HG02852 (cell line): ENCODE measurements at regions not wholly inside any gene's neighbourhood (a gene's known extent, or its start where the extent isn't known, plus 50 kb on each side); places are given as distances from the start of the nearest gene placed in this dataset.

Experiments
- ATAC-seq: cut with Tn5 transposase; IDR thresholded peaks from one replicate; pipeline ENCODE4 v1.9.1; 2021; ENCODE audit warnings: mild to moderate bottlenecking, moderate library complexity; ENCODE audit not compliant: unreplicated experiment

DNA sequence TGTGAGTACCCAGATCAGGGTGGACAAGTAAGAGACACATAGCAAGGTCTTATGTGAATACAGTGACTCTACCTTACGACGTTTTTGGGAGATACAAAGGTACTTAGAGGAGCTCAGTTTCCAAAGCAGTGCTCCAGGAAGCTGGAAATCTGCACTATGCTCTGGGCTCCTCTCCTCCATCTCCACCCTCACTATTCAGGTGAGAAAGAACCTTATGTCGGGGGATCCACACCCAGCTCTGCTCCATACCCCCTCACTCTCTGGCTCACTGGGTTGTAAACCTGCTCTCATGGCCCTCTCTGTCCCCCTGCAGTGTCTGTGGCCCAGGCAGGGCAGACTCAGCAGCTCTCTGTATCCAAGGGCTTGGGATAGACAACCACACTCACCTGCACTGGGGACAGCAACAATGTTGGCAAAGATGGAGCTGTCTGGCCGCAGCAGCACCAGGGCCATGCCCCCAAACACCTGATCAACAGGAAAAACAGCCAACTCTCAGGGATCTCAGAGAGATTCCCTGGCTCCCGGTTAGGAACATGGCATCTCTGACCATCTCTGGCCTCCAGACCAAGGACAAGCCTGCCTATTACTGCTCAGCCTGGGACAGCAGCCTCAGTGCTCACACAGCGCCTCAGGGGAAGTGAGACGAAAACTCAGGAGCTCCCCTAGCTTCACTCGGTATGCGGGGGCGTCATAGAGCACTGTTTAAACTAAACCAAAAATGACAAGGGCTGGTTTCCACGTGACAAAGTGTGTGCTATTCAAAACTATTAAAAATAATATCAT is 60.9 kb upstream of the TOP3B start:
- ATAC-seq, result no peak

DNA sequence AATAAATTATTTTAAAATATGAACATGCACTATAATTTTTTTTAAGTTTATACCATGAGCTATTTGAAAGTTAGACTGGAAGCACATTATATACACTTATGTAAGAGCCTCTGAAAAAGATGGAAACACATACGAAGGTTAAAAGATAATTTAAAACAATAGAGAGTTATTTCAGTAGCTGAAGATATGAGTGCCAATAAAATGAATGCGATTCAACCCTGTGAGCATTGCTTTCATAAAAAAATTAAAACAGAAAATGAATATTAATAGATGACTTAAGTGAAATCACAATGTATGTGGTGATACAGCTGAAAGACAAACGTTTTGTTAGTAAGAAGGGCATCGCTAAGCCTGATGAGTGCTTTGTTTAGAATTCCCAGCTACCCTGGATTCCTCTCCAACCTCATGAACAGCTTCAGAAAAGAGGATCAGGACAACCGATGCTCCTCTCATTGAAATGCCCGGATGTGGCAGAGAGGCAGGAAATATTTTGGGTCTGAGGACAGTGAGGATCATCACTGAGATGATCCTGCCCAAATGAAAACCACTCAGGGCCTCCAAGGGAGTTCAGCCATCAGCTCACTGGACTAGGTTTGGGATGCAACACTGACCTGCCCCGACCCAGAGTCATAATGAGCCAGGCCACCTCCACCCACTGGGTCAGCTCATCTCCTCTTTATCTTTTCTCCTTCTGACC is 60.2 kb upstream of the TOP3B start:
- ATAC-seq, result no peak

DNA sequence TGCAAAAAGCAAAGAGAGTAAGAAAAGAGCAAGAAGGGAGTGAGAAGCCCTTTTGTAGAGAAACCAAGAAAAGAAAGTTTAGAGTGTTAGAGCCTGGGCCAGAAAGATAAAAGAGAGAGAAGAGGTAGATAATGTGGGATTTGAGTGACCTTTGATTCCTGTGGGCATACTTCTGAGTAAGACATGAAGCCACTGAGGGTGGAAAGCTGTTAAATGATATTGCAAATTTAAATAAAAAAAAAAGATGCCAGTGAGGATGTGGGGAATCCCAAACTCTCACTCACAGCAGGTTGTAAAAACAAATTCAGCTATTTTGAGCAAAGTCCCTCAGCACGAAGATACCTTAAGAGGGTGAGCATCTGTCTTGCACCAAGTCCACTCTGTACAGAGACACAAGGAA is 59.4 kb upstream of the TOP3B start:
- ATAC-seq, result no peak

DNA sequence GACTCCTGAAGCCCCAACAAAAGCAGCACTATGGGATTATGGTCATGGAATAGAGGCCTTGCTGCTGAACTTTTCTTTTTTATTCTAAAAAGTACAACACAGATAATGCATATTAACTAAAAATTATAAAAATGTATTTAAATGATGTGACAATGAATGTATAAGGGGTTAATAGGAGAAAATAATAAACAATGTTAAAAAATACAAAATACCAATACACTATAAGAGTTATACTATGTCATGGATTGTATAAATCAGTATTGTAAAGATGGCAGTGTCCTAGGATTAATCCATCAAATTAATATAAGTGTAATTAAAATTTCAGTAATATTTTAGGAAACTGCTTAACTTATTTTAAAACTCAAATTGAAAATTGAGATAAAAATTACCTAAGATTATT is 58.3 kb upstream of the TOP3B start:
- ATAC-seq, result no peak

DNA sequence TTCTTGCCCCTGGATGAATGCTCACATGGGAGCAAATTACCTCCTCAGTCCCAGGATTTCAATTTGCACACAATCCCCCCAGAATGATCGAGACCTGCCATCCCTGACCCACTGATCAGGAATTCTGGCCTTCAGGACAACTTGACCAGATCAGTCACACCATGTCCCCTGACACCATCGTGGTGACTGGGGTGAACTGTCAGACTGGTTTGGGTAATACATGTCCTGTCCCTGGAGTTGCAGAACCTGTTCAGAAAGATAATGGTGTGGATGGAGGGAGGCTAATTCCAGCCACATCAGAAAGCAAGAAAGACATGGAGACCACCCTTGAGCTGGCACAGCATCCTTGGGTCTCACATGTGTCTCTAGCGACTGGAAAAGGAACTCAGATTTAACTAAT is 57.9 kb upstream of the TOP3B start:
- no peak for ATAC-seq

DNA sequence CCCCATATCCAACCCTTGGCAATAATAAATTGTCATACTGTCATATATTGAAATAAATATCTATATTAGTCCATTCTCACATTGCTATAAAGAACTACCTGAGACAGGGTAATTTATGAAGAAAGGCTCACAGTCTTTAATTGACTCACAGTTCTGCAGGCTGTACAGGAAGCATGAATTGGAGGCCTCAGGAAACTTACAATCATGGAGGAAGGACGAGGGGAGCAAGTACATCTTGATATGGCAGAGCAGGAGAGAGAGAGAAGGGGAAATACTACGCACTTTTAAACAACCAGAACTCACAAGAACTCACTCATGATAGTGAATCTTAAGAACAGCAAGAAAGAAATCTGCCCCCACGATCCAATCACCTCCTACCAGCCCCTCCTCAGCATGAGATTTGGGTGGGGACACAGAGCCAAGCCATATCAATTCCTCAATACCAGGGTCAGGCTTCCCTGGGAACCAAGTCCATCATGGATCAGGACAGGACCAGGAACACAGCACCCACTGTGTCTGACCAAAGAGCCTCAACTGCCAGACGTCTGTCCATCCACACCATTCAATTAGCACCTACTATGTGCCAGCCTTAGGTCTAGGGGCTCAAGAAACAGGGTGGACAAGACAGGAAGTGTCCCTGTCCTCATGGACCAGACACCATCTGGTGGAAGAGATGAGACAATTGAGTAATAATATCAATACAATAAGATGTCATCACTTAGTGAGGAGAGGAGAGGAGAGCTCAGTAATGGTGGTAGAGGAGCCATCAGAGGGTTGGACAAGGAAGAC is 56.9 kb upstream of the TOP3B start:
- no peak for ATAC-seq

DNA sequence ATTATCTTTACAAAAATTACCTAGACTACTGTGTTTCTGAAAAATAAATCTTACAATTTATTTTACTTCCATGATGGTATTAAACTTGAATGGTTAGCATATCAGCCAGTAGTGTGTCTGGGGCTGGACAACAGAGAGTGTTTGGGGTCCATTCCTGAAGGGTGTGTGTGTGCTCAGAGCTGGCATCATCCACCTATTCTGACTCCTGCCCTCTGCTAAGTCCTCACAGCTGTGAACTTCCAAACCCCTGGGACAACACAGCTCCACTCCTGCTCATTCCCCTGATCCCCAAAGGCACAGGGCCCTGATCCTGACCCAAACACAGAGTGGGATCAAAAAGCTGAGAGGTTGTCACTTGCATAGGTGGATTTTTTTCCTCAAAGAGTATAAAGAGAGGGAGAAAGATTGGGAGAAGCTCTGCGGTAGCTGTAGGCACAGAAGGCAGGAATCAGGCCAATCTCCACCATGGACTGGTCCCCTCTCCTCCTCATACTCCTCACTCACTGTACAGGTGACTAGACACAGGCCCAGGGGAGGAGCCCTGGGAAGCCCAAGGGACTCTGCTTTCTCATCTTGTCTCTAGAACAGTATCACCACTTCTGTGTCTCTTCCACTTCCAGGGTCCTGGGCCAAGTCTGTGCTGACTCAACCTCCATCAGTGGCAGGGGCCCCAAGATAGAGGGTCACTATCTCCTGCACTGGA is 55.7 kb upstream of the TOP3B start:
- no peak for ATAC-seq

DNA sequence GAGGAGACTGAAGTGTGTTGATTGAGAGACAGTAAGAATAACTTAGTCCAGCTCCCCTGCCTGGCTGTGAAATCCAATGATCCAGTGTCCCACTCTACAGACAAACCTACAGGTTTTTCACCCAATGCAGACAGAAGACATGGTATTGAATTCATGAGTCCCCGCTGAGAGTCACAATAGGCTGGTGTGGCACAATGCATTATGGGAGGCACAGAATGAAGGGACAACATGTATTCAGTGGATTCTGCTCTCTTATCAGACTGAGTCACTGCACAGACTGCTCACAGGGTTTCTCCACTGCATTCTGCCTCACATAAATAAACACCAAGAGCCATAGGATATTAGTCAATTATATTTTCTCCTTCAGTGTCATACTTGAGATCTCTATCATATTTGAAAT is 55.2 kb upstream of the TOP3B start:
- ATAC-seq, result no peak

DNA sequence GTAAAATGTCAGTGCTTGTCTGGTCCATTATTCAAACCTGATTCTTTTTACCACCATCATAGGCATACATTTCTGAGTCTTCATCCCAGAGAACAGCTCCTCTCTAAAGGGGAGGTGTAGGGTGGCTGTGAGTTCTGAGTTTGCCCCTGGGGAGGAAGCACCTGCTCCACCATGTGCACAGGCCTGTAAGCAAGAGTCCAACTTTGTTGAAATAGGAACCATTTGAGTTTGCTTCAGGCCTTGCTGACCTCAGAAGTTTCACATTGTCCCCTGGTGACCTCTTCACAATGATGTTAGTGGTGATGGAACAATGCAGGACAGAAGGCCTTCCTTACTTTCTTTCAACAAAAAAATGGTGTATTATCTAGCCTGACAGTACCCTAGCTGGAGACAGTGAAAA is 54.6 kb upstream of the TOP3B start:
- ATAC-seq, result no peak

DNA sequence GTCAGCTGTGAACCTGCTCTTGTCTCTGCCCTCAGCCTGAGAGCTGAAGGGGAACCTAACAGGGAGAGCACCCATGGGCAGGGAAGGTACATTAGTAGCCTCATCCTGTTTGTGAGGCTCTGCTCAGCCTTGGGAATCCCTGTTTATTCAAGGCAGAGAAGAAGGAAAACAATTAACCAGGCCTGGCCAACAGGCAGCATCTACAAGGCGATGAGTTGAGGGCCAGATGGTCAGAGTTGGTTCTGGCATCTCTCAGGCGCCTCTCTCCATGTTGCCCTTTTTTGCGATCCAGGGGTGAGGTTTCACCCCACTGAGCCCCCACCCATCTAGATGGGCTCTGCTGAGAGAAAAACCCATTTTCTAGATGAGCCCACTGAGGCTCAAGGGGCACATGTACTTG is 54.0 kb upstream of the TOP3B start:
- no peak for ATAC-seq

DNA sequence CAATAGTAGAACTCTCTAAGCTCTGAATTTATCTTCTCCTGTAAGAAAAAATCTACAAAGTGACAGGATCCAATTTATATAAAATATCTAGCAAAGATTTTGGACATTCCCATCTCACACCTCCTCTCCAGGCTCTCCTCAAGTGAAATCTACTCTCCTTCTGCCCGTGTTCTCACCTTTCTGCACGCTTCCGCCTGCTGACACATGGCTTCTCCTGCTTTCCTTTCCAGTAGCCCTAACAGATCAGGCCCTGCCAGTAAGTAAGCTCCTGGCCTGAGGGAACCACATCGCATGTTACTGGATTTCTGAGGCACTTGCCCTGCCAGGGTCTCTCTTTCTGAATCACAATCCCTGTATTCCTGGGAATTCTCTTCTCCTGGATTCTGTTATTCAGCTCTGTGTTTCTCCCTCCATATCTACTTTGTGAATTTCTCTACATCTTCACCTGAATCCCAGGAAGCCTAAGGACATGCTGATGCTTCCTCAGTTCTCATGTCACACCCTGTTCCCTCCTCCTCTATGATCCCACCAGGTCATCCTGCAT is 53.3 kb upstream of the TOP3B start:
- no peak for ATAC-seq

DNA sequence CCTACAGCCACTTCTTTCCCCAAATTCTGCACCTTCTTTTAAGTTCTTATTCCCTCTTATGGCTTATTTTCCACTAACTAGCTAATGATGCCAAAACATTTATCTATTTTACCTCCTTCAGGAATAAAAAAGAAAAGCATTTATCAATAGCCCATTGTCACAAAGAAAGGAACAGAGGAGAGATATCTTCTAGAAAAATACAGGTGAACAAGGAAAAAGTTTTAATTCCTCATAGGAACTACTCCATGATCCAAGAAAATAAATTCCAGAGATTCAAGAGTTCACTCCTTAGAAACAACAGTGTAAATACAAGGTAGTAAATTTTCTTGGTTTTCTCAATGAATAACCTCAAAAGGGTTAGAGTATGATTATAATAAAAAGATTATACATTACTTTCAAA is 52.6 kb upstream of the TOP3B start:
- no peak for ATAC-seq

DNA sequence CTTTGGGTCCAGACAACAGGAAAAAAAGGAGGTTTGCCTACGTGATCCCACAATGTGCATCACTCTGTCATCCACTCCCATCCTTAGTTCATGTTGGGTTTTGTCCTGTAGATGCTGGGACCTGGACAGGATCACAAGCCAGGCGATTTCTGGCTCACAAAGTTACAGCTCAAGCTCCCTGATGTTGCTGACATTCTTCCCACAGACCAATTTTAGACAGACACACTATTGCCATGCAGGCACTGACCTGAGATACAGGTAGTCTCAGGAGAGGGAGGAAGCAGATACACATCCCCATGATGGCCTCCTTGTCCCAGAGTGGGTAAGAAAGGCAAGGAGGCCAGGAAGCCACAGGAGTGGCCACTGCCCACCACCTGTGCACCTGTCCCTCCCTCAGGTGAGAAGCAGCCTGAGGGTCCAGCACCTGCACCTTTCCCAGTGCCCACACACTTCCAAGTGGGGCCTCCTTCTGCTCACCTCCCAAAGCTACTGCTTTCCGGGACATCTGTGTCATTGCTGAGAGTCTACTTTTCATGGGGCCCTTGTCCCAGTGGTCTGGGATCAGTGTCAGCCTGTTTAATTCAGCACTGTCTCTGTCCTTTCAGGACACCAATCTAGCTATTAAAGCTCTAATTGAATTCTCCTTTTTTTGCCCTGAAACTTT is 52.0 kb upstream of the TOP3B start:
- ATAC-seq, result no peak

DNA sequence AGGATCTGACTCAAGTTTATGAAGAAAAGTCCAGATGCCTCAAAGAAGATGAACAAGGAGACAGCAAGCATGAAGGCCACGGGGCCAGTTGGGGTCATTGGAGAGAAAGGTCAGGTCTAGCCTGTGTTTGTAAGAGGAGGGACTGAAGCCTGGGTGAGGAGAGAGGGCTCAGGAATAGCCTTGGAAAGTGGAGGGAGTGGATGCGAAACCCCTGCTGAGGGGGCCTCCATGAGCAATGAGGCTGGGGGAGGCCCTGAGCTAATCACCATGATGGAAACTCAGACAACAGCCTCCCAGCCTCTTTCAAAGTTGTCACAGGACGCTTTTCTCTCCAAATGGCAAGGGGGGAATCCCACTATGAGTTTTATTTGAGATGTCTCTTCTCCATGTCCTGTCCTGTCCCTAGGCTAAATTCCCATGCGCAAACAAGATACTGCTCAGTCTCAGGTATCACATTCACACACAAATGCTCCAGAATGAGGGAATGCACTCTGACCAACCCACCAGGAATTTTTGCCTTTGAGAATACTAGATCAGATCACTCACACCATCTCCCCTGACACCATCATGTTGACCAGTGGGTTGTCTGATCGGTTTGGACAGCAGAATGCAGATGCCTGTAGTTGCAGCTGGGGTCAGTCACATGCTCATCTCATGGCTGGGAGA is 51.3 kb upstream of the TOP3B start:
- no peak for ATAC-seq

DNA sequence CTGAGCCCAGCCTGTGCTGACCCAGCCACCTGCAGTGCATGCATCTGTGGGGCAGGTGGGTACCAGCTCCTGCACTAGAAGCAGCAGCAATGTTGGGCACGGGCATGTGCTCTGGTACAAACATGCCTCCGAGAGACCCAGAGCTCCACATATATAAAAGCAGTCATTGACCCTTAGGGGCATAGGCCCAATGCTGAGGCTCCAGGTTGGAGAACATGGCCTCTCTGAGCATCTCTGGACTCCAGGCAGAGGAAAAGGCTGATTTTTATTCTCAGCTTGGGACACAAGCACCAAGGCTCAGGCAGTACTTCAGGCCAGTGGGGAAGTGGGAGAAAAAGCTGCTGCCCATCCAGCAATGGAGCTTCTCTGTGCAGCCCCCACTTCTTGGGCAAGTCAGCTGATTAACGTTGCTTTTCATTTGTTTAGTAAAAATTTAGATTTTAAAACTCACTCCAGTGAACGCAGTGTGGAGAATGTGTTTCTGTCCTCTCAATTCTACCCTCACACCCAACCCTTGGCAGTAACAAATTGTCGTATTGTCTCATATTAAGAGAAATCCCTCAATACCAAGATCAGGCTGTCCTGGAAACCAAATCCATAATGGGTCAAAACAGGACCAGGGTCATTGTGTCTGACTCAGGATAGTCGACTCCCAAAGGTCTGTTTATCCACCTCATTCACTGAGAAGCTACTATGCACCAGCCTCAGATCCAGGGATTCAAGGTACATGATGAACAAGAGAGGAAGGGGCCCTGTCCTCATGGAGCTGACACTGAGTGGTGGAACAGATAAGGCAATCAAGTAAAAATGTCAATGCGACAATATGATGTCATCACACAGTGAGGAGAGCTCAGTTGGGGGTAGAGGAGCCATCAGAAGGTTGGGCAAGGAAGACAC is 50.6 kb upstream of the TOP3B start:
- no peak for ATAC-seq

DNA sequence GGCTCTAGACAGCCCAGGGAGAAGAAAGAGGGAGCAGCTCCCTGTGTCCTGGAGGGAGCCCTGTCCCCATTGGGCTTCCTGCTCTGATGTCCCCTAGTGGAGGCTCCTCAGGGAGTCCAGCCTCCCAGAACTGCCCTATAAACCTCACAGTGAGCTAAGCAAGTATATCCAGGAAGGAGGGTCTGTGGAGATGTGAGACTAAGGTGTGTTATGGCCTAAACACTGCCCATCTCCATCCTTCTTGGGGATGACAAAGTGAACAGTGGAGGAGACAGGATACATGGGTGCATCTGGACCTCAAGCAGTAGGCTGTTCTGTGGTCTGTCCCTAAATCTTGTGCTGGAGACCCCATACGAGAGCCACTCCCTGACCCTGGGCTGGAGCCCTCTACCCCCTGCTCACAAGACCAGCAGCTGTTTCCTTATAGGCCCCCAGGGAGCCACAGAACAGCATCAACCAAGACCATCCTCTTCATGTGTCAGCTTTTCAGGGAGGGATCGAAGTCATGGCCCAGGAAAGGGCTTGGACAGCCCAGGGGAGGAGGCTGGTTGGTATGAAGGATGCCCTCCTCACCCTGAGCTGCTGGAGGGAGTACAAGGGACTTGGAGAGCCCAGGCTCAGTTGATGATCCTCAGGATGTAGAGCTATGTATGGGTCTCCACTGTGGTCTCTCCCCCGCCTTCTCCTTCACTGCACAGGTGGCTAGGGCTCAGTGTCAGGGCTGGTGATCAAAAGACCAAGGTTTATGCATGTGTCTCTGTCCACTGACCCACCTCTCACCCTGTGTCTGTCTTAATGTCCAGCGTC is 49.7 kb upstream of the TOP3B start:
- ATAC-seq, result no peak
